GM23248 (cell line): ENCODE measurements at regions not wholly inside any gene's neighbourhood (a gene's known extent, or its start where the extent isn't known, plus 50 kb on each side); places are given as distances from the start of the nearest gene placed in this dataset.
A peak's percentile ranks its signal among the peaks of the same experiment; 100 is the strongest.

Source experiments
- DNase-seq: peaks from one replicate; pipeline ENCODE4 v3.0.0-alpha.2; 2015
- H2AFZ ChIP-seq: fragments of 200-600 bp; sonication (generic); 2 replicates; pipeline ENCODE4 v1.6.1; 2016; ENCODE audit warnings: antibody characterized with exemption
- H3F3A ChIP-seq: fragments of 200-600 bp; sonication (generic); 2 replicates; pipeline ENCODE4 v1.6.1; 2016; ENCODE audit warnings: mild to moderate bottlenecking, antibody characterized with exemption, mixed run types; ENCODE audit not compliant: insufficient read depth
- H3K27ac ChIP-seq: fragments of 200-600 bp; sonication (generic); 2 replicates; pipeline ENCODE4 v1.5.1; 2016; ENCODE audit warnings: mild to moderate bottlenecking
- H3K27me3 ChIP-seq: fragments of 200-600 bp; sonication (generic); replicated peaks from 2 replicates; pipeline ENCODE4 v1.6.1; 2016; ENCODE audit warnings: mild to moderate bottlenecking; ENCODE audit not compliant: insufficient read depth
- H3K36me3 ChIP-seq: fragments of 200-600 bp; sonication (generic); 2 replicates; pipeline ENCODE4 v1.6.1; 2016; ENCODE audit warnings: low read depth, mild to moderate bottlenecking
- H3K4me1 ChIP-seq: fragments of 200-600 bp; sonication (generic); 2 replicates; pipeline ENCODE4 v1.6.1; 2016; ENCODE audit warnings: mild to moderate bottlenecking; ENCODE audit not compliant: insufficient read depth
- H3K4me2 ChIP-seq: fragments of 200-600 bp; sonication (generic); one replicate; pipeline ENCODE4 v1.6.1; 2016; ENCODE audit warnings: mild to moderate bottlenecking; ENCODE audit not compliant: unreplicated experiment
- H3K4me3 ChIP-seq: fragments of 200-600 bp; sonication (generic); 2 replicates; pipeline ENCODE4 v1.5.1; 2016; ENCODE audit warnings: mild to moderate bottlenecking
- H3K79me2 ChIP-seq: fragments of 200-600 bp; sonication (generic); 2 replicates; pipeline ENCODE4 v1.6.1; 2016; ENCODE audit warnings: mild to moderate bottlenecking; ENCODE audit not compliant: insufficient read depth
- H3K9ac ChIP-seq: fragments of 200-600 bp; sonication (generic); 2 replicates; pipeline ENCODE4 v1.6.1; 2016; ENCODE audit warnings: mild to moderate bottlenecking
- H3K9me2 ChIP-seq: fragments of 200-600 bp; sonication (generic); 2 replicates; pipeline ENCODE4 v1.6.1; 2016; ENCODE audit warnings: mixed run types, mild to moderate bottlenecking, moderate library complexity; ENCODE audit not compliant: insufficient read depth
- H3K9me3 ChIP-seq: fragments of 200-600 bp; sonication (generic); one replicate; pipeline ENCODE4 v1.6.1; 2017; ENCODE audit warnings: low read depth
- H4K20me1 ChIP-seq: fragments of 200-600 bp; sonication (generic); 2 replicates; pipeline ENCODE4 v1.6.0; 2016; ENCODE audit not compliant: insufficient read depth
- EZH2 ChIP-seq: fragments of 200-600 bp; sonication (generic); IDR thresholded peaks from 2 replicates; pipeline ENCODE4 v1.6.1; 2018; ENCODE audit warnings: antibody characterized with exemption, mild to moderate bottlenecking; ENCODE audit not compliant: insufficient read depth, poor library complexity, severe bottlenecking
- EZH2phosphoT487 ChIP-seq: fragments of 200-600 bp; sonication (generic); IDR thresholded peaks from 2 replicates; pipeline ENCODE4 v1.6.1; 2018; ENCODE audit warnings: antibody characterized with exemption, moderate library complexity, mild to moderate bottlenecking, low read depth; ENCODE audit not compliant: insufficient read depth
- WGBS, 2 experiments: methylation state at CpG; one replicate each; pipeline ENCODE4 v1.1.6; 2015 to 2017; ENCODE audit warnings: low lambda C conversion rate in 2 of 2, low coverage in 1 of 2; ENCODE audit errors: missing lambda C conversion rate in 2 of 2; 5-methylcytosine and 5-hydroxymethylcytosine counted together
- in situ Hi-C: fragments of 300-500 bp; cut with MboI; formaldehyde crosslinking; loops from 2 replicates; pipeline ENCODE4 v1.15.0; 2020

- Histone ChIP-seq H3K9me2 (no peaks in the 10 kb centered on the region), H3K27ac (no peak overlapping the region), H3K4me2 (no peak overlapping the region), H3K27me3 (peaks cover 16% of the 10 kb centered on the region), H3K9me3 (no peaks in the 10 kb centered on the region), H4K20me1 (no peaks in the 10 kb centered on the region), H3K4me3 (no peak overlapping the region), H3K4me1 (no peaks in the 10 kb centered on the region), H3F3A (no peaks in the 10 kb centered on the region), H2AFZ (no peak overlapping the region), H3K36me3 (no peaks in the 10 kb centered on the region), H3K9ac (no peak overlapping the region), H3K79me2 (no peaks in the 10 kb centered on the region)
- no peak for DNase-seq
- TF ChIP-seq EZH2 (no peak), EZH2phosphoT487 (no peak)
- WGBS, 2 experiments, result 83 to 90% methylated on average over 6 of the region's 6 CpGs
- in situ Hi-C loops, result no loop called here
Measured at GRCh38 chr9:1256178-1256577, 206.0 kb downstream of the DMRT2 start.

DNA sequence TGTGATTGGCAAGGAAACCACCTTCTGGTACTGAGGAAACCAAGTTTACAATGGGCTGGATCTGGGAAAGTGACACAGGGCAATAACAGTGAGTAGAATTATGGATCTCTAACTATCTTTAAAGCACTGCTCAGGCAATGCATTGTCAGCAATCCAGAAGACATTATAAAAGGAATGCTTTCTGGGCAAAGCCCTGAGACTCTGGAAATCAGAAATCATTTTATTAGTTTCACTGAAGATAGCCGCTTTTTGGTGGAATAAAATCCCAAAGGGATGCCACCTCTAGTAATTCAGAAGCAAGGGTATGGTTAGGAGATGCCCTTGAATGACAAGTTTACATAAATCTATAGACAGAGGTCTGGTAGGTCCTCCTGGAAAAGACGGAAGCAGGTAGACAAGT is 211.1 kb downstream of the DMRT2 start:
- Histone ChIP-seq H3K9me2 (no peaks in the 10 kb centered on the region), H3K4me1 (no peaks in the 10 kb centered on the region), H3K36me3 (no peaks in the 10 kb centered on the region), H2AFZ (no peak overlapping the region), H3K27ac (no peak overlapping the region), H3K27me3 (peaks cover 12% of the 10 kb centered on the region; the same call in 1 of the 2 replicates), H3K9ac (no peak overlapping the region), H4K20me1 (no peaks in the 10 kb centered on the region), H3K4me2 (no peak overlapping the region), H3K9me3 (no peaks in the 10 kb centered on the region), H3K79me2 (no peaks in the 10 kb centered on the region), H3F3A (no peaks in the 10 kb centered on the region), H3K4me3 (no peak overlapping the region)
- DNase-seq, result no peak
- no peak for TF ChIP-seq EZH2phosphoT487
- TF ChIP-seq EZH2, result no peak
- 18 to 26% methylated on average over 2 of the region's 2 CpGs for WGBS, 2 experiments
- in situ Hi-C loops, result no loop called here

DNA sequence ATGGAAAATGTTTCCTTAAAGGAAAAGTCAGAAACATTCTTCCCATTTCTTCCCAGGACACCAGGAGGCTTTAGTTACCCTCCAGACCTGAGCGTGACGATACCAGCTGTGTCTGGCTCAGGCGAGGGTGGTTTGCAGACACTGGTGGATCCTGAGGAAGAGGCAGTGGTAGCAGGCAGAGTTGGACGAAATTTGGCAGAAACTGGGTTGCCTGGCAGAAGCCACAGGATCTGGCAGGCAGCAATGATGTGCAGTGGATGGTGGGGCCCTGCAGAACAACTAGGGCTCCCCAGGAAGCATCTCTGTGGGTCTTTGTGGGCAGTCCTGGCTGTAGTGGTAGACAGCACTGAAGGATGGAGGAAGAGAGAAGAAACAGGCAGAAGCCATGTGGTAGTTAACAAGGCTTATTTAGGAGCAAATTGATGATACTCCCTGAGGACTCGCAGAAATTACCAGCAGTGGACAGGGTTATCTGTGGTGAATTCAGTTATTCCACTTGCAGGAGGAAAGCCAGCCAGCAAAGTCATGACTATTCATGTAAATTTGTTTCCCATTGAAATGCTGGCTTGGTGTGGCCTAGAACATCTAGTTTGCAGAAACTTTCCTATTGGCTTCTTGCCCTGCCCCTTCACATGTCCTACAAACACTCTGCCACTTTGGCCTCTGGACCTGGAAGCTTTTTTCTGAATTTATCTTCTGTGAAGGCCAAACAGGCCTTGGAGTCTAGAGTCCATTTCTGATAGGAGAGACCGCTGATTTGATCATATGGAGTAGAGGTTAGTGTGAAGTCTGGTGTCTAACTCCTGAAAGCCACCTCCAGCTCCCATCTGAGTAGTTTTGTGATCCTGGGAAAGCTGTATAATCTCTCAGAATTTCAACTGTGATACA is 212.0 kb downstream of the DMRT2 start:
- Histone ChIP-seq H3K27me3 (peaks cover 12% of the 10 kb centered on the region; the same call in 1 of the 2 replicates), H3K27ac (no peak overlapping the region), H3K9me3 (no peaks in the 10 kb centered on the region), H4K20me1 (no peaks in the 10 kb centered on the region), H3K79me2 (no peaks in the 10 kb centered on the region), H3K4me2 (no peak overlapping the region), H3K4me1 (no peaks in the 10 kb centered on the region), H3K9ac (no peak overlapping the region), H3F3A (no peaks in the 10 kb centered on the region), H3K4me3 (no peak overlapping the region), H3K36me3 (no peaks in the 10 kb centered on the region), H2AFZ (no peak overlapping the region), H3K9me2 (no peaks in the 10 kb centered on the region)
- no peak for TF ChIP-seq EZH2phosphoT487
- no peak for TF ChIP-seq EZH2
- DNase-seq, result no peak
- 28 to 35% methylated on average over 6 of the region's 6 CpGs for WGBS, 2 experiments
- in situ Hi-C loops, result no loop called here

GRCh38 chr9:1267141-1267570 is 217.0 kb downstream of the DMRT2 start:
- no peak overlapping the region for H3K4me3 ChIP-seq
- 60 to 63% methylated on average over 3 of the region's 3 CpGs for WGBS, 2 experiments
- H3F3A ChIP-seq, result no peaks in the 10 kb centered on the region
- no peaks in the 10 kb centered on the region for H3K36me3 ChIP-seq
- no peak overlapping the region for H3K4me2 ChIP-seq
- H3K9ac ChIP-seq, result no peak overlapping the region
- H3K4me1 ChIP-seq, result no peaks in the 10 kb centered on the region
- peak; percentile 16 for DNase-seq
- H3K27ac ChIP-seq, result no peak overlapping the region
- no peaks in the 10 kb centered on the region for H4K20me1 ChIP-seq
- H3K27me3 ChIP-seq, result peaks cover 4% of the 10 kb centered on the region; the same call in 1 of the 2 replicates
- in situ Hi-C loops, result no loop called here
- H2AFZ ChIP-seq, result no peak overlapping the region
- no peak for TF ChIP-seq EZH2
- TF ChIP-seq EZH2phosphoT487, result no peak
- H3K9me2 ChIP-seq, result no peaks in the 10 kb centered on the region
- no peaks in the 10 kb centered on the region for H3K79me2 ChIP-seq
- no peaks in the 10 kb centered on the region for H3K9me3 ChIP-seq
